GM21515 (cell line): ENCODE measurements at regions not wholly inside any gene's neighbourhood (a gene's known extent, or its start where the extent isn't known, plus 50 kb on each side); places are given as distances from the start of the nearest gene placed in this dataset.
"Not testable (repeated sequence)": the region's sequence is repeated elsewhere in the genome, so short reads cannot be mapped to it uniquely, and the experiment has no call there.

Experiments used
- ATAC-seq: cut with Tn5 transposase; IDR thresholded peaks from one replicate; pipeline ENCODE4 v1.9.1; 2021; ENCODE audit not compliant: unreplicated experiment

DNA sequence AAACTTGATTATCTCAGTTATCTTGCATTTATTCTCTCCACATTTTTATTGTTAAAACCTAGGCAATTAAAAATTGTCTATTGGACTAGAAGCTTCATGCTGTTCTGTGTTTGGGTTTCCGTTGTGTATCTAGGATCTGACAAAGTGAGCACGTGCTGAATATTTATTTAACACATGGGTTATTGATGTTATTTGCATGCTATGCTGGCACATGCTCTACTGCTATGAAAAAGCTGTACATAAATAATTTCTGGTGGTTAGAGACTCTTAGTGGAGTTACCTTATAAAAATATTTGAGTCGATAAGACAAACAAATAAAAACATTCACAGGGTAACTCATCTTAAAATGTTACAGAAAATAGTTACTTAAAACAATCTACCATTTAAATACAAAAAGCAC is 1769.7 kb downstream of the MRPL39 start:
- ATAC-seq: no peak

DNA sequence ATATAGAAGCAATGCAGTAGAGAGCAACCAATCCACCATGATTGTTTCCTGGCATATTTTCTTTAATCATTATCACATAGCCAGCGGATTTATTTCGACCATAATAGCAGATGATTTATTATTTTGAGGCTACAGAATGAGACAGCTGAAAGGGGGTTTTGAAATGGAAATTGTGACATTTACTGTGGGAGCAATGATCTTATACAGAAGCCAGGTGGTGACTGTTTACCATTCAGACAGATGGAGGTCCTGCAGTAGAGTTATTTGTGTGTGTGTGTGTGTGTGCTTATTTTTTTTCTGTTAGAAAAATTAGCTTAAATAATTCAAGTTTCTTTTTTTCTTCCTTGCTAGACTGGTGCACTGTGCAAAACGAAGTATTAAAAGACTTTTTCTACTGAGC is 1784.5 kb downstream of the MRPL39 start:
- ATAC-seq: no peak

- no peak for ATAC-seq
These were observed 1789.9 kb downstream of the MRPL39 start for GRCh38 chr21:23817337-23817736.

DNA sequence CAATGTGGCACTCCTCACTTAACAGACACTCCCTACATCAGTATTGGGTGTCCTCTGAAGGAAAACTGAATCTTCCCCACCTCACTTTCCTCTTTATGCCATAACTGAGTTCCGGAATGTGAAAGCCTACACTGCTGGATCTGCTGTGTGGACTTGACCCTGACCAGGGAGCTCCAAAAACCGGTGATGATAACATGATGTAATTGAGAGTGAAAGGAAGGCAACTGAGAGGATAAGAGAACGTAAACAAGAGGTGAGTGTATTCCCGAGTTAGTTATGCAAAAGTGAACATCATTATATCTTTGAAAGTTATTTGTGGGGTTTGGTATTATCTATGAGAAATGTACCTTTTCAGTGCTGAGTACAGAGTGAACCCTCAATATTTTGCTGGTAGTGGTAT is 1794.8 kb downstream of the MRPL39 start:
- ATAC-seq: no peak

DNA sequence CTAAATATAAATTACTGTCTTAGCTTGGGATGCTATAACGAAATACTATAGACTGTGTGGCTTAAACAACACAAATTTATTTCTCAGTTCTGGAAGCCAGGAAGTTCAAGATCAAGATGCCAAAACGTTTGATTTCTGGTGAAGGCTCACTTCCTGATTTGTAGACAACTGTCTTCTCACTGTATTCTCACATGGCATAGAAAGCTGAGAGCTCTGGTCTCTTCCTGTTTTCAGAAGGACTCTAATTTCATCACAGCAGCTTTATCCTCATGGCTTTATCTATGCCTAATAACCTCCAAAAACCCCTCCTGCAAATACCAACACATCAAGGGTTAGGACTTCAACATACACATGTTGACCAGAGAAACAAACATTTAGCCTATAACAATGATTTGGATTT is 1795.5 kb downstream of the MRPL39 start:
- no peak for ATAC-seq

- ATAC-seq: no peak
These were observed 1797.7 kb downstream of the MRPL39 start for GRCh38 chr21:23809573-23809972.

- ATAC-seq: not testable (repeated sequence)
These were observed 1800.2 kb downstream of the MRPL39 start for GRCh38 chr21:23806966-23807548.

GRCh38 chr21:23804866-23805265 is 1802.4 kb downstream of the MRPL39 start:
- no peak for ATAC-seq

GRCh38 chr21:23801292-23801691 is 1806.0 kb downstream of the MRPL39 start:
- ATAC-seq: no peak

- ATAC-seq: no peak
These were observed 1807.9 kb downstream of the MRPL39 start for GRCh38 chr21:23799376-23799775.

- no peak for ATAC-seq
These were observed 1815.0 kb downstream of the MRPL39 start for GRCh38 chr21:23792300-23792699.

- ATAC-seq: no peak
These were observed 1817.4 kb downstream of the MRPL39 start for GRCh38 chr21:23789864-23790263.

DNA sequence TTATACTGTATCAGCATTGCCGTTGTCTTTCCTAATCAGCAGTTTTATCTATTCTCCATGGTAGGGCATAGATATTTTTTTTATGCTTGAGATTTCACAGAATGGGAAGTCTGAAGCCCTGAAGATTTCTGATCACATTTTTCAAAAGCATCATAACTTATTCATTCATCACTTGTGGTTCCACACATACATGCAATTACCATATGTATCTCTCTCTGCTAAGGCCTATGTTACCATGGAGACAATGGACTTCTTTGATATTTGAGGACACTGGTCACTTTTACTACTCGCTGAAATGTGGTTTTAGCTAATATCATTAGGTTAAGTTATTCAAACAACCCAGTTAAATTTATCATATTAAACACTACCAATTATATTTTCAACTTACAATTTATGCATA is 1827.0 kb downstream of the MRPL39 start:
- no peak for ATAC-seq

- no peak for ATAC-seq
These were observed 1863.5 kb downstream of the MRPL39 start for GRCh38 chr21:23743821-23744220.

- no peak for ATAC-seq
These were observed 1866.8 kb downstream of the MRPL39 start for GRCh38 chr21:23740463-23740862.

DNA sequence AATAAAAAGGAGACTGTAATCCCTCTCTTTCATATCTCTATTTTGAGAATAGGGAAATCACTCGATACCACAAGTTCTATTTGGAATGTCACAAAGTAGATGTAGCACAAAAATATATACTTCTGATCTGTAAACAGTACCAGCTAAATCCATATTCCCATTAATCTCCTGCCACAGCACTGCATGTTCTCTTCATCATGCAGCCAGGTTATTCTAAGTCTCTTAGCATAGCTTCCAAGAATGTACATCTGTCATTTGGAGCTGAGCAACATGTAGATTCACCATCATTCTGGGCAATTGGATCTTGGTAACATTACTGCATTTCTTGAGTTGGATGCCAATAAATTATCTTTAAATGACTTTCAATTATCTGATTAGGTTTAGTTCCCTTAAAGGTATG is 1874.5 kb downstream of the MRPL39 start:
- no peak for ATAC-seq

DNA sequence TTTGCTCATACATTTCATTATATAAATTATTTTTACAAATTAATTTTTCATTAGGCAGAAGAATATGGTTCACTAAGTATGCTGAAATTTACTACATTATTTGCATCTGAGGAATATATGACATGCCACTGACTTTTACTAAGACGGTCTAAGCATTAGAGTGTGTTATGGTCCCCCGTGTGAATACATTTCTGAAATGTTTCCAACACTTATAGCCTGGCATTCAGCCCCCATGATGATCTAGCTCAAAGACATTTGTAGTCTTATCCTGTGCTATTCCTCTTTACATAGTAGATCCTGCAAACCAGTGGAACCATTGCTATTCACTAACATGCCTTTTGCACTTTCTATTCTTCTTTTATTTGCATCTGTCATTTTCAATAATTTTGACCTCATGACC is 1878.0 kb downstream of the MRPL39 start:
- no peak for ATAC-seq

DNA sequence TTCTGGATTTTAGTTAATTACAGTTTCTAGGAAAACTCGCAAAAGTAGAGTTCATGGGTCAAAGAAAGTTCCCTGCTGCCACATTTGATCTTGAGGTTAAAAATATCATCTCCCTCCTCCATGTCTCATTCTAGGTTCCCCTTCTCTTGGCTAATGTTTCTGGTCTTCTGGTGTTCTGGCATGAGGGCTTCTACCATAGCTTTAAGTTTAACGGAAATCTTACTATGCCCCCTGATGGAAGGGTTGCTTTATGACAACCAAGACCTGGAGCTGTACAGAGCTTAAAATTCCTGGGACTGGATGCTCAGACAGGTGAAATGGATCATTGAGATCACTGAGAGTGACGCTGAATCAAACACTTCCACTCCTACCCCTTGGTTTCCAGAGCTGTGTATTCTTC is 1881.7 kb downstream of the MRPL39 start:
- ATAC-seq: no peak

DNA sequence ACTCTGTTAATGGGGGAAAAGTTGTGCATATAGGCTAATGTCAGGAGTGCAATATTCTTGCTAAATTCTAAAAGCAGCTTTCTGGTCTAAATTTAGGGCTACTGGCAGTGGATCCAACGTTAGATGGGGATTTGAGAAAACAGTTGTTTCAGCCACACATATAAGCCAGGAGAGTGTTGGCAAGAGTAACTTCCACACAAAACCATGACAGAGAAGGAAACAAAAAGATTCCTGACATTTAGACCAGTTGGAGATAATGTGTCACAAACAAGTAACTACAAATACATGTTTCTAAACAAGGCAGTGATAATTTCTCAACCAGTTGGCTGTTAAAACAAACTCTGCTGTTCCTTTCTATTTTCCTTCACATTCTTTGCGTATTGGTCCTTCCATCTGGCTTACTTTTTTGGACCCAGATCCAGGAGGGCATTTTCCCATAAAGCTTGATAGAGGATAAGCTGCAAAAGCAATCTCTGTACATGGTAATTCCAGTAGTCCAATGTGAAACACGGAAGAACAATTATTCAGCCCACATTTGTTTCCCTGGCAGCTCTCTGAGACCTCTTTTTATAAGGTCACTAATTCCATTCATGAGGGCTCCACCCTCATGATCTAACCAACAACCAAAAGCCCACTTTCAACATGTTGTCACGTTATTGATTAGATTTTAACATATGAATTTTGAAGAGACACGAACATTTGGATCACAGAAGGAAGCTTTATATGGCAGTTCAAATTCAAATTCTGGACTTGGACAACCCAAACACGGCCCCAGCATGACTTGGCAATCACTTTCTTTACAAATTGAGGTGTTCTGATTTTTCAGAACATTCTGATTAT is 1888.6 kb downstream of the MRPL39 start:
- no peak for ATAC-seq

DNA sequence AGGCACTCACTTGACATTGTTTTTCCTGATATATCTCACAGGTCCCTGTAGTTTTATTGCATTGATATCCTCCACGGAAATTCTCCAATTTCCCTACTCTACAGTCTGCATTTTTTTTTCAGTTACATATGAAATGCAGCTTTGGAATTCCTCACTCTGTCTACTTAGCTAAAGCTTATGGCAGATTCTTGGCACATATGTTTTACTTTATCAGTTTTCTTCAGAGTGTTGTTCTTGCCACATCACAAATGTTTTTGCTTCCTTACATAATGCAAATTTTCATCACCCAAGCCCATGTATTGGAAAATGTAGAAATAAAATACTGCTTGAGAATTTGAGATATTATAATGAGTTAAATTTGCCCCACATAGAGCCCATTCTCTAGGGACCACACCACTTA is 1895.1 kb downstream of the MRPL39 start:
- ATAC-seq: no peak

- no peak for ATAC-seq
These were observed 1900.8 kb downstream of the MRPL39 start for GRCh38 chr21:23706431-23706830.

DNA sequence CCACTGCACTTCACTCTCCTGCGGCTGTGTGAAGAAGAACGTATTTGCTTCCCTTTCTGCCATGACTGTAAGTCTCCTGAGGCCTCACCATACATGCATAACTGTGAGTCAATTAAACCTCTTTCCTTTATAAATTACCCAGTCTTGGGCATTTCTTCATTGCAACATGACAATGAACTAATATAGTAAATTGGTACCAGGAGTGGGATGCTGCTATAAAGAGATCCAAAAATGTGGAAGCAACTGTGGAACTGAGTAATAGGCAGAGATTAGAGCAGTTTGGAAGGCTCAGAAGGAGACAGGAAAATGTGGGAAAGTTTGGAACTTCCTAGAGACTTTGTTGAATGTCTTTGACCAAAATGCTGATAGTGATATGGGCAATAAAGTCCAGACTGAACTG is 1907.9 kb downstream of the MRPL39 start:
- ATAC-seq: no peak

GRCh38 chr21:23698619-23699018 is 1908.7 kb downstream of the MRPL39 start:
- ATAC-seq: no peak
